GM23338 (cell line): ENCODE measurements at regions not wholly inside any gene's neighbourhood (a gene's known extent, or its start where the extent isn't known, plus 50 kb on each side); places are given as distances from the start of the nearest gene placed in this dataset.

Source experiments
- ATAC-seq: fragments of 200-7000 bp; cut with Tn5 transposase; 3 replicates; pipeline ENCODE4 v1.9.1; 2020
- DNase-seq: peaks from one replicate; pipeline ENCODE4 v3.0.0-alpha.2; 2015; ENCODE audit warnings: low spot score
- H2AFZ ChIP-seq: fragments of 200-600 bp; sonication (generic); 2 replicates; pipeline ENCODE4 v1.8.0; 2016; ENCODE audit warnings: antibody characterized with exemption, mild to moderate bottlenecking, moderate library complexity
- H3F3A ChIP-seq: fragments of 200-600 bp; sonication (generic); replicated peaks from 2 replicates; pipeline ENCODE4 v1.8.0; 2017; ENCODE audit warnings: antibody characterized with exemption, mixed run types, low read depth
- H3K27ac ChIP-seq: fragments of 200-600 bp; sonication (generic); 2 replicates; pipeline ENCODE4 v1.6.1; 2016; ENCODE audit warnings: low read depth
- H3K27me3 ChIP-seq: fragments of 200-600 bp; sonication (generic); 2 replicates; pipeline ENCODE4 v1.8.0; 2016; ENCODE audit warnings: mild to moderate bottlenecking, mixed run types, moderate library complexity; ENCODE audit not compliant: insufficient read depth
- H3K36me3 ChIP-seq: fragments of 200-600 bp; sonication (generic); 2 replicates; pipeline ENCODE4 v1.8.0; 2016; ENCODE audit warnings: mild to moderate bottlenecking; ENCODE audit not compliant: insufficient read depth
- H3K4me1 ChIP-seq: fragments of 200-600 bp; sonication (generic); 2 replicates; pipeline ENCODE4 v1.8.0; 2016; ENCODE audit warnings: mild to moderate bottlenecking, moderate library complexity; ENCODE audit not compliant: insufficient read depth
- H3K4me2 ChIP-seq: fragments of 200-600 bp; sonication (generic); 2 replicates; pipeline ENCODE4 v1.7.1; 2017; ENCODE audit warnings: mixed run types
- H3K4me3 ChIP-seq: fragments of 200-600 bp; sonication (generic); 2 replicates; pipeline ENCODE4 v1.6.1; 2016; ENCODE audit warnings: mixed run types
- H3K79me2 ChIP-seq: fragments of 200-600 bp; sonication (generic); replicated peaks from 2 replicates; pipeline ENCODE4 v1.8.0; 2017; ENCODE audit warnings: mild to moderate bottlenecking; ENCODE audit not compliant: insufficient read depth
- H3K9me2 ChIP-seq: fragments of 200-600 bp; sonication (generic); 2 replicates; pipeline ENCODE4 v1.8.0; 2017; ENCODE audit not compliant: insufficient read depth
- H4K20me1 ChIP-seq: fragments of 200-600 bp; sonication (generic); replicated peaks from 2 replicates; pipeline ENCODE4 v1.8.0; 2017; ENCODE audit warnings: mild to moderate bottlenecking; ENCODE audit not compliant: insufficient read depth
- H3K27ac Mint-ChIP-seq: 2 replicates; pipeline ENCODE4 v1.8.0; 2020; ENCODE audit warnings: inconsistent platforms, mild to moderate bottlenecking, moderate library complexity, mixed read lengths
- H3K27me3 Mint-ChIP-seq: 3 replicates; pipeline ENCODE4 v1.8.0; 2022; ENCODE audit warnings: low read depth, mild to moderate bottlenecking, moderate library complexity, mixed read lengths, inconsistent platforms; ENCODE audit not compliant: insufficient read depth, poor library complexity
- H3K36me3 Mint-ChIP-seq: 3 replicates; pipeline ENCODE4 v1.8.0; 2021; ENCODE audit warnings: low read depth, mild to moderate bottlenecking, inconsistent platforms, moderate library complexity, mixed read lengths
- H3K4me1 Mint-ChIP-seq: 3 replicates; pipeline ENCODE4 v1.8.0; 2020; ENCODE audit warnings: mild to moderate bottlenecking, inconsistent platforms, mixed read lengths
- H3K4me3 Mint-ChIP-seq: 3 replicates; pipeline ENCODE4 v1.8.0; 2021; ENCODE audit warnings: moderate library complexity, mild to moderate bottlenecking, inconsistent platforms, mixed read lengths
- H3K9me3 Mint-ChIP-seq: 3 replicates; pipeline ENCODE4 v1.8.0; 2020; ENCODE audit warnings: moderate library complexity, mild to moderate bottlenecking, inconsistent platforms, mixed read lengths
- EZH2 ChIP-seq: fragments of 200-600 bp; sonication (generic); IDR thresholded peaks from one replicate; pipeline ENCODE4 v1.8.0; 2017; ENCODE audit warnings: antibody characterized with exemption, mild to moderate bottlenecking, low read depth; ENCODE audit not compliant: unreplicated experiment
- EZH2phosphoT487 ChIP-seq: fragments of 200-600 bp; sonication (generic); IDR thresholded peaks from one replicate; pipeline ENCODE4 v1.8.1; 2018; ENCODE audit warnings: antibody characterized with exemption; ENCODE audit not compliant: unreplicated experiment
- NANOG ChIP-seq: IDR thresholded peaks from 2 replicates; pipeline ENCODE4 v1.6.1; 2016; ENCODE audit warnings: antibody characterized with exemption, borderline replicate concordance
- STAT1 ChIP-seq: IDR thresholded peaks from one replicate; pipeline ENCODE4 v1.6.1; 2016; ENCODE audit warnings: antibody characterized with exemption; ENCODE audit not compliant: unreplicated experiment
- ZNF114 ChIP-seq: fragments of 250-450 bp; sonication (Bioruptor Pico); IDR thresholded peaks from 2 replicates; pipeline ENCODE4 v1.5.0; 2020; ENCODE audit warnings: mild to moderate bottlenecking, moderate library complexity
- ZNF331 ChIP-seq: fragments of 250-450 bp; sonication (Bioruptor Pico); IDR thresholded peaks from 2 replicates; pipeline ENCODE4 v1.5.0; 2020; ENCODE audit warnings: low read depth, mild to moderate bottlenecking, moderate library complexity
- TF ChIP-seq, protein P1 (sequence below), 2 experiments: fragments of 200-600 bp in 1 of 2; sonication (generic) in 1 of 2; conservative IDR thresholded peaks; 2 replicates each; pipeline versions ENCODE4 v1.5.1 to v1.6.1; 2016 to 2017; ENCODE audit warnings: antibody characterized with exemption in 2 of 2, low read depth in 2 of 2, mild to moderate bottlenecking in 2 of 2, moderate library complexity in 1 of 2
- TF ChIP-seq, protein P2 (sequence below): IDR thresholded peaks from one replicate; pipeline ENCODE4 v1.6.1; 2018; ENCODE audit warnings: antibody characterized with exemption; ENCODE audit not compliant: unreplicated experiment

DNA sequence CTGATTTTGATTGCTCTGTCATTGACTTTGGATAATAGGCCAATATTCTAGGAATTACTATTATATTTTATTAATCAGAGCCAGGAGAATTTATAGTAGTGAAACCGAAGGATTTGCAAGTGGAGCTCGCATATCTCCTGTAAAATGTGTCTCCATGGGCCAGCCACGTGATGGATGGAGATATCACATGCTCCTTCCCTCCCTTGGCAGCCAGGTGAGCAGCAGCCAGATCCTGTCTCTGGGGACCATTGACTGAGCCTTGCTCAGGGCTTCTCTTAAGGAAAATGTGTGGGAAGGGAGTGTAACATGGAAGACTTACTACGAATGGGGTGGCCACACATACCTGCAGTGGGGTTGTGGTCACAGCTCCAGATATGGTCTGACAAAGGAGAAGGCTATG, 144.7 kb upstream of the RGMA start:
- TF ChIP-seq NANOG, result no peak
- TF ChIP-seq EZH2phosphoT487, result no peak
- ATAC-seq (no peak), DNase-seq (no peak)
- H3K27me3 Mint-ChIP-seq, result peaks cover 4% of the 10 kb centered on the region
- Histone ChIP-seq H3F3A (no peaks in the 10 kb centered on the region), H3K27ac (no peak overlapping the region), H2AFZ (no peak overlapping the region), H3K4me3 (no peak overlapping the region), H3K4me2 (no peak overlapping the region), H3K36me3 (no peaks in the 10 kb centered on the region), H3K79me2 (no peaks in the 10 kb centered on the region), H4K20me1 (no peaks in the 10 kb centered on the region), H3K4me1 (peaks cover 16% of the 10 kb centered on the region), H3K27me3 (no peaks in the 10 kb centered on the region), H3K9me2 (no peaks in the 10 kb centered on the region)
- no peaks in the 10 kb centered on the region; the same call in 2 of the 3 replicates for H3K36me3 Mint-ChIP-seq
- H3K4me3 Mint-ChIP-seq, result no peak overlapping the region
- H3K27ac Mint-ChIP-seq, result no peak overlapping the region
- H3K9me3 Mint-ChIP-seq, result peaks cover 8% of the 10 kb centered on the region; the same call in 1 of the 3 replicates
- peaks cover 12% of the 10 kb centered on the region for H3K4me1 Mint-ChIP-seq

DNA sequence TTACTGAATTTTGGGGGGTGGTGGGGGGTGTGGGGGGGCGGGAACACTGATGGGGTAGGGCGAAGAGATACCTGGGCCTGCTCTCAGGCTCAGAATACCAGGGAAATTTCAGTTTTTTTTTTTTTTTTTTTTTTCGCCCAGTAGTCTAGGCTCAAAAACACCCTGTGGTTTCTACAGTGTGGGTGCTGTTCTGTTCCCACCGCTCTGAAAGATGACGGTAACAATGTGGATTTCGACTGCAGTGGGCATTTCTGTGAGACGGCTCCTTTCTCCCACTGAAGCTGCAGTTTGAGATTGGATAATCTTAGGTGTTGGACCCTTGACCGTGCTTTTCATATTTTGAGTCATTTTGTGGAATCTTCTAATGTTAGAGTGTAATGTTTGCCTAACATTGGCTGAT, 143.8 kb upstream of the RGMA start:
- DNase-seq (no peak), ATAC-seq (no peak)
- H3K27ac Mint-ChIP-seq, result no peak overlapping the region
- H3K4me1 Mint-ChIP-seq, result peaks cover 10% of the 10 kb centered on the region
- TF ChIP-seq STAT1 (no peak), ZNF331 (no peak), EZH2 (no peak), ZNF114 (CRISPR knock-in tag) (no peak)
- TF ChIP-seq, protein P1, sequence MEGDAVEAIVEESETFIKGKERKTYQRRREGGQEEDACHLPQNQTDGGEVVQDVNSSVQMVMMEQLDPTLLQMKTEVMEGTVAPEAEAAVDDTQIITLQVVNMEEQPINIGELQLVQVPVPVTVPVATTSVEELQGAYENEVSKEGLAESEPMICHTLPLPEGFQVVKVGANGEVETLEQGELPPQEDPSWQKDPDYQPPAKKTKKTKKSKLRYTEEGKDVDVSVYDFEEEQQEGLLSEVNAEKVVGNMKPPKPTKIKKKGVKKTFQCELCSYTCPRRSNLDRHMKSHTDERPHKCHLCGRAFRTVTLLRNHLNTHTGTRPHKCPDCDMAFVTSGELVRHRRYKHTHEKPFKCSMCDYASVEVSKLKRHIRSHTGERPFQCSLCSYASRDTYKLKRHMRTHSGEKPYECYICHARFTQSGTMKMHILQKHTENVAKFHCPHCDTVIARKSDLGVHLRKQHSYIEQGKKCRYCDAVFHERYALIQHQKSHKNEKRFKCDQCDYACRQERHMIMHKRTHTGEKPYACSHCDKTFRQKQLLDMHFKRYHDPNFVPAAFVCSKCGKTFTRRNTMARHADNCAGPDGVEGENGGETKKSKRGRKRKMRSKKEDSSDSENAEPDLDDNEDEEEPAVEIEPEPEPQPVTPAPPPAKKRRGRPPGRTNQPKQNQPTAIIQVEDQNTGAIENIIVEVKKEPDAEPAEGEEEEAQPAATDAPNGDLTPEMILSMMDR (conservative IDR thresholded peaks at IDR 0.05; ENCODE audit: low read depth in 2 of 2), result no peak
- TF ChIP-seq, protein P2, sequence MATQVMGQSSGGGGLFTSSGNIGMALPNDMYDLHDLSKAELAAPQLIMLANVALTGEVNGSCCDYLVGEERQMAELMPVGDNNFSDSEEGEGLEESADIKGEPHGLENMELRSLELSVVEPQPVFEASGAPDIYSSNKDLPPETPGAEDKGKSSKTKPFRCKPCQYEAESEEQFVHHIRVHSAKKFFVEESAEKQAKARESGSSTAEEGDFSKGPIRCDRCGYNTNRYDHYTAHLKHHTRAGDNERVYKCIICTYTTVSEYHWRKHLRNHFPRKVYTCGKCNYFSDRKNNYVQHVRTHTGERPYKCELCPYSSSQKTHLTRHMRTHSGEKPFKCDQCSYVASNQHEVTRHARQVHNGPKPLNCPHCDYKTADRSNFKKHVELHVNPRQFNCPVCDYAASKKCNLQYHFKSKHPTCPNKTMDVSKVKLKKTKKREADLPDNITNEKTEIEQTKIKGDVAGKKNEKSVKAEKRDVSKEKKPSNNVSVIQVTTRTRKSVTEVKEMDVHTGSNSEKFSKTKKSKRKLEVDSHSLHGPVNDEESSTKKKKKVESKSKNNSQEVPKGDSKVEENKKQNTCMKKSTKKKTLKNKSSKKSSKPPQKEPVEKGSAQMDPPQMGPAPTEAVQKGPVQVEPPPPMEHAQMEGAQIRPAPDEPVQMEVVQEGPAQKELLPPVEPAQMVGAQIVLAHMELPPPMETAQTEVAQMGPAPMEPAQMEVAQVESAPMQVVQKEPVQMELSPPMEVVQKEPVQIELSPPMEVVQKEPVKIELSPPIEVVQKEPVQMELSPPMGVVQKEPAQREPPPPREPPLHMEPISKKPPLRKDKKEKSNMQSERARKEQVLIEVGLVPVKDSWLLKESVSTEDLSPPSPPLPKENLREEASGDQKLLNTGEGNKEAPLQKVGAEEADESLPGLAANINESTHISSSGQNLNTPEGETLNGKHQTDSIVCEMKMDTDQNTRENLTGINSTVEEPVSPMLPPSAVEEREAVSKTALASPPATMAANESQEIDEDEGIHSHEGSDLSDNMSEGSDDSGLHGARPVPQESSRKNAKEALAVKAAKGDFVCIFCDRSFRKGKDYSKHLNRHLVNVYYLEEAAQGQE, result no peak
- Histone ChIP-seq H3F3A (no peaks in the 10 kb centered on the region), H3K9me2 (no peaks in the 10 kb centered on the region), H3K27ac (no peak overlapping the region), H3K36me3 (no peaks in the 10 kb centered on the region), H3K79me2 (no peaks in the 10 kb centered on the region), H4K20me1 (no peaks in the 10 kb centered on the region), H3K4me1 (peaks cover 15% of the 10 kb centered on the region), H3K27me3 (no peaks in the 10 kb centered on the region), H2AFZ (no peak overlapping the region), H3K4me3 (no peak overlapping the region), H3K4me2 (no peak overlapping the region)
- peaks cover 4% of the 10 kb centered on the region for H3K27me3 Mint-ChIP-seq
- no peak overlapping the region for H3K4me3 Mint-ChIP-seq
- no peaks in the 10 kb centered on the region for H3K36me3 Mint-ChIP-seq
- H3K9me3 Mint-ChIP-seq, result peaks cover 10% of the 10 kb centered on the region; the same call in 1 of the 3 replicates
